Kidney tubule cell (primary cell): ENCODE measurements at regions not wholly inside any gene's neighbourhood (a gene's known extent, or its start where the extent isn't known, plus 50 kb on each side); places are given as distances from the start of the nearest gene placed in this dataset.
A peak's percentile ranks its signal among the peaks of the same experiment; 100 is the strongest.
"Not testable (repeated sequence)": the region's sequence is repeated elsewhere in the genome, so short reads cannot be mapped to it uniquely, and the experiment has no call there.

Source experiments
- DNase-seq: peaks from one replicate; pipeline ENCODE4 v3.0.0-alpha.2; 2018; ENCODE audit warnings: low spot score

DNA sequence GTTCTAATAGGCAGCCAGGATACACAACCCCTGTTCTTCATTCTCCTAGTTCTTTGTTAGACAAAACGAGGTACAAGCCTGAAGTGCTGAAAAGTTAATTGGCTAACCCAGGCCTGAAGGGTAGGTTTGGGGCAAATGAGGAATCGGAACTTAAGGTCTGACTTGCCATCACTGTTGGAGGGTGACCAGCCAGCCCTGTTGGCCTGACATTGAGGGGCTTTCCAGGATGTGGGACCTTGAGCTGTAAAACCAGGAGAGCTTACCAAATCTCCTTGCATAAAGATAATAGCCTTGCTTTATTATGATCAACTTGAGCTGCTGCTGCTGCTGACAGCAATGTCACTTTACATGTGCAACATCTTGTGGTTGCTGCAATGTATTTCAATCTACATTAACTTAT, 256.0 kb downstream of the VAPA start:
- no peak for DNase-seq

DNA sequence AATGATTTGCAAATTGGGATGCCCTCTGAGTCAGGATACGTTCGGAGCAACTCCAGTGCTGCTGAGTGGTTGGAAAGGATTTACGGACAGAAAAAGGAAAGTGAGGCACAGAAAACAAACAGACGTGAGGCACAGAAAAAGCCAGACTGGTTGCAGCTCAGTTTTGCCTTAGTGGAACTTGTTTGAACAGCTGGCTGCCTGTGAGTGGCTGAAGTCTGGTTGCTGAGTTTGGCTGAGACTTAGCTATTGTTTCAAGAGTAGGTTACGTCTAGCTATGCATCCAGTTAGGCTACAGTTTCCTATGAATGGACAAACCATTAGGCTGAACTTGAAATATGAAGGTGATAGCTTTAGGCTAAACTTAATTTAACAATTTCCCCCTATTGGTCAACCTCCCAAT, 256.6 kb downstream of the VAPA start:
- no peak for DNase-seq

DNA sequence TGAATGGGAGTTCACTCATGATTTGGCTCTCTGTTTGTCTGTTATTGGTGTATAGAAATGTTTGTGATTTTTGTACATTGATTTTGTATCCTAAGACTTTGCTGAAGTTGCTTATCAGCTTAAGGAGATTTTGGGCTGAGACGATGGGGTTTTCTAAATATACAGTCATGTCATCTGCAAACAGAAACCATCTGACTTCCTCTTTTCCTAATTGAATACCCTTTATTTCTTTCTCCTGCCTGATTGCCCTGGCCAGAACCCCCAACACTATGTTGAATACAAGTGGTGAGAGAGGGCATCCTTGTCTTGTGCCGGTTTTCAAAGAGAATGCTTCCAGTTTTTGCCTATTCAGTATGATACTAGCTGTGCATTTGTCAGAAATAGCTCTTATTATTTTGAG, 261.5 kb downstream of the VAPA start:
- DNase-seq, result not testable (repeated sequence)

DNA sequence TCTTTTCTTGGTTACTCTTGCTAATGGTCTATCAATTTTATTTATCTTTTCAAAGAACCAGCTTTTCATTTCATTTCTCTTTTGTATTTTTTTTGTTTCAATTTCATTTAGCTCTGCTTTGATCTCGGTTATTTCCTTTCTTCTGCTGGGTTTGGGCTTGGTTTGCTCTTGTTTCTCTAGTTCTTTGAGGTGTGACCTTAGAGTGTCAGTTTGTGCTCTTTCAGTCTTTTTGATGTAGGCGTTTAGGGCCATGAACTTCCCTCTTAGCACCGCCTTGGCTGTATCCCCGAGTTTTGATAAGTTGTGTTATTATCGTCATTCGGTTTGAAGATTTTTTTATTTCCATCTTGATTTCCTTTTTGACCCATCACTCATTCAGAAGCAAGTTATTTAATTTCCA, 265.5 kb downstream of the VAPA start:
- not testable (repeated sequence) for DNase-seq

DNA sequence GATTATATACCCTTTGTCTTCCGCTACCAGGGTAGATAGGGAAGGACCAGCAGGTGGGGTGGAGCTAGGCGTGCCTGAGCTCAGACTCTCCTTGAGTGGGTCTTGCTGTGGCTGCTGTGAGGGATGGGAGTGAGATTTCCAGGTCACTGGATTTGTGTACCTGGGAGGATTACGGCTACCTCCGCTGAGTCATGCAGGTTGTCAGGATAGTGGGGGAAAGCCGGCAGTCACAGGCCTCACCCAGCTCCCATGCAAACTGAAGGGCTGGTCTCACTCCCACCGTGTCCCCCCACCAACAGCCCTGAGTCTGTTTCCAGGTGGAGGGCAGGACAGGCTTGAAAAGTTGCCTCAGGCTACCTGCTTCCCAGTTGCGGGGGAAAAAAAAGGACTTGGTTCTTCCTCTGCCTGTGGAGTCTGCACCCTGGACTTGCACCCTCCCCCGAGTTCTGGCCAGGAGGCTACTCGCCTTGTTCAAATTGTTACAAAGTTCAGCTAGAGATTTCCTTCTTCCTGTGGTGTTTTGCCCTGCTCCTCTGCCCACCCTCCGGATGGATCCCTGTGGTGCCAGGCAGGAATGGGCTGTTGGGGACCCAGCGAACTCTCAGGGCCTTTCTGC, 268.3 kb downstream of the VAPA start:
- DNase-seq, result peak; percentile 22

DNA sequence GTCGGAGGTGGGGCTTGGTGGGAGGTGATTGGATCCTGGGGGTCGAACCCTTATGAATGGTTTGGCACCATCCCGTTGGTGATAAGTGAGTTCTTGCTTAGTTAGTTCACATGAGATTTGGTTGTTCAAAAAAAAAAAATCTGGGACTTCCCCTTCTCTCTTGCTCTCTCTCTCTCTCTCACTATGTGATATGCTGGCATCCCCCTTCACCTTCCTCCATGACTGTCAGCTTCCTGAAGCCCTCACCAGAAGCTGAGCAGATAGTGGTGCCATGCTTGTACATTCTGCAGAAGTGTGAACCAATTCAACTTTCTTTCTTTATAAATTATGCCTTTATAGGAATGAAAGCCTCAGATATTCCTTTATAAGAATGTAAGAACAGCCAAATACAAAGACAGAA, 269.7 kb upstream of the APCDD1 start:
- no peak for DNase-seq

DNA sequence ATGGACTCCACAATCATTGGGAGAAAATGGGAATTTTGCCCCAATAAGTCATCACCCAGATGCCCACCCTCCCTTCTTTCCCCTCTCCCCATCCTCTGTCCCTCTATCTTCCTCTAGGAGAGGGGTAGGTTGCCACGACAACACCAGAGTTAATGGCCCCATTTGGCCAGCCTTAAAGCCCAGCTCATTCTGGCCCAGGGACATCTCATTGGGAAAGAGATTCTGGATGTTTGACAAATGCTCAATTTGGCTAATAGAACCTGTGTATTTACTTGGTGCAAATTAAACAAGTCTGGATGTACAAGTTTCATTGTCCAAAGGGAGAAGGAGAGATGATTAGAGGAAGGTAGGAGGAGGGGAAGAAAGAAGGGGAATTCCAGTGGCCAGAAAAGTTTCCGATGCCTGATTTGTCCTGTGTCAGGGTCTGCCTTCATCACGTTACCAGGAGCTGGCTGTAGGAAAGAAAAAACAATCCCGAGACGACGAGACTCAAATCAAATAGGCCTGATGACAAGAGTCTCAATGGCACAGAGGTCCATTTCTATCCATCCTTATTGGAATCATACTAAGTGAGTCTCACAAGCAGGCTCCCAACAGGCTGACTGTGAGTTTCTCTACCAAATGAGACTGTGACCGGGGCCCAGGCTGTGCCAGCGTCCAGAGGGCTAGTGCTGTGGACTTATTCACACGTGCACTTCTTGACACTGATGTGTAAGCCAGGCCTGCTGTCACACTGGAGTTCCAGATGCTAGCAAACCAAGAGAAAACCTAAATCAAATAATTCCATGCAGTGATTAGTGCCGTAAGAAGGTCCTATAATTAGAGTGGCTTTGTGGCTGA, 265.2 kb upstream of the APCDD1 start:
- DNase-seq, result no peak

DNA sequence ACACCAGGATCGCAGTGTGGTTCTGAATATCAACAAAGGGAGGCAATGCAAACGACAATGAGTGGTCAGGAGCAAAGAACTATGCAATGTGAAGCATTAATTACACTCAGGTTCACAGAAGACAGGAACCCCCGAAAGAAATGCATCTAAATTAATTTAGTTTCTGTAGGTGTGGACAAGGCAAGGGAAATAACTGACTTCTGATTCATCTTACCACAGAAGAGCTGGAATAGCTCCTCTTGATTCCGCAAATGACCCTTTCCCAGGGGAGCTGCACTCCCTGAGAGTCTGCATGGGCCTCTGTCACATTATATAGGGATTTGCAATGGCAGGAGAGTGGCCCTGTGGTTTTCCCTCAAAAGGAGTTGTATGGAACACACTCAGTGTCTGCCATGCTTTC, 263.9 kb upstream of the APCDD1 start:
- DNase-seq, result peak; percentile 9

DNA sequence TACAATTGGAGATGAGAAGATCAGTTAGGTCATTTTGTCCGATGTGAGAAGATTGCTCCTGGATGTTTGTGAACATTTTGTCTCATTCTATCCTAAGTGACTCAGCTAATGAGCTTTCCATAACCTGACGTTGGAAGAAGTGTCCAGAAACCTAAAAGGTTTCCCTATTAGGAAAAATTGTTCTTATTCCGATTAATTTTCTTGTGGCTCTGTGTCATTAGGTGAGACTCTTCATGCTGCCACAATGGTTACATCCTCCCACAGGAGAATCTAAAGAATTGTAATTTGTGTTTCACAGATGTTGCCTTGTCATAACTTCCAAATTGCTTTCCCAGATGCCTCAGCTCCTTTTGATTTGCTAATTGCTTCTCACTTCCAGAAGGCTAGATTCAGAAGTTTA, 261.0 kb upstream of the APCDD1 start:
- DNase-seq, result no peak

DNA sequence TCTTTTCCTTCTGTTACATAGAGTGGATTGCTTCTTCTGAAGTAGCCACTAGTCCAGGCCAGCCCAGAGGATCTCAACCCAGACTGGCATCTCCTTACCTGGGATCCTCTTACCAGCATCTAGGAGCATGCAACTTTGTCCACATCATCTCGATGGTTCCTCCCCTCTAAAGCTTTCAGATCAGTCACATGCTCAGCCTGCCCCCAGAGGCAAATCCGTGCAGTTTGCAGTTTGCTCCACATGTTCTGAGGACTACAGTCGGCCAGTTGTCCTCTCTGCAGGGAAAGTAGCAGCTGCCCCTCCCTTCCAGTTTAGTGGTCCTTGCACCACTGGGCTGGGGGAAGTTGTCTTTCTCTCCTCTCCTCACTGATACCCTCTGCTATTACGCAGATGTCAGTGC, 259.8 kb upstream of the APCDD1 start:
- no peak for DNase-seq

DNA sequence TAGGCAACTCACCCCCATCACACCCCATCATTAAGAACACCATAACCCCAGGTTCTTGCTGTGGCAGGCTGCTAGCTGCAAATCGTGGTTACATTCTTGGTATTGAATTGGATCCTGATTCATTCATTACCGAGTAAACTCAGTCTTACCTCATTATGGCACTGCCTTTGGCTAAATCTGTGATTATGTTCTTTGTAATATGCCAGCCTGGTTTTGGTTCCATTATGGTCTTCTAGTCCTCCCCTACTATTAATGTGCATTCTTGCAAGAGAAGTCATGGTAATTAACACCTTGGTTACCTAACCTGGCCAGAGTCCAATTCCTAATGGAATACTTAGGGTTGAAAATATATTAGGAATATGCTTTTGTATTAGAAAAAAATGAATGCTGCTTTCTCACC, 258.9 kb upstream of the APCDD1 start:
- DNase-seq, result no peak

DNA sequence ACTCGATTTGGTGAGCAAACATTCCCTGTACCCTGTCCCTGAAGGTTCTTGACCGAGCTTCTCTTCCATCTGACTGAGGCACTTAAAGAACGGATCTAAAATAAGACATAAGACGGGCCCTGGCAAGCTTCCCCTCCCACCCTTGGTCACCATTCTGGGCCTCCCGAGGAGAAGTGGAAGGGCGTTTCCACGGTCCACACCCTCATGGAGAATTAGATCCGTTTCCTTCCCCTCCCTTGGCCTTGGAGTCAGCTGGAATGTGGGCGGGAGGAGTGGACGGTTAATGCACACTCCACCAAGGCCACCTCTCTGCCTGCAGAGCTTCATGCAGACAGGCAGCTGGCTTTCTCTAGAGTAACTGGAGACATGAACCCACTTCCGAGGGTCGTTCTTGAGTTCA, 257.3 kb upstream of the APCDD1 start:
- no peak for DNase-seq

DNA sequence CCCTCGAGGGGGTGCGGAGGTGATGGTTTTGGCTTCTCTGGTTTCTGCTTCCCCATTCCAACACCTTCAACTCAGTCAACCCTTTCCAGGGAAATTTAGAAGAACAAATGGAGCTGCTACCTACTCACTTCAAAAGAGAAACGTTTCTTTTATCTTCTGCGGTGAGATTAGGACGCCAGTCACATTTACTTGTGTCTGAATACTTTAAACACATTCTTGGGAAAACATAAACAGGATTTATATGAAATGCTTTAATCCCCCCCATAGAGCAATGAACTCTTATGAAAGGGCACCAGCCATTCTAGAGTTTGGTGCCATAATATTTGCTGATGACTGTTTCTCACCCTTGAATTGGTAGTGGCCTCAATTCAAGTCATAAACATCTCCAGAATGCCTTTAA, 253.2 kb upstream of the APCDD1 start:
- no peak for DNase-seq

DNA sequence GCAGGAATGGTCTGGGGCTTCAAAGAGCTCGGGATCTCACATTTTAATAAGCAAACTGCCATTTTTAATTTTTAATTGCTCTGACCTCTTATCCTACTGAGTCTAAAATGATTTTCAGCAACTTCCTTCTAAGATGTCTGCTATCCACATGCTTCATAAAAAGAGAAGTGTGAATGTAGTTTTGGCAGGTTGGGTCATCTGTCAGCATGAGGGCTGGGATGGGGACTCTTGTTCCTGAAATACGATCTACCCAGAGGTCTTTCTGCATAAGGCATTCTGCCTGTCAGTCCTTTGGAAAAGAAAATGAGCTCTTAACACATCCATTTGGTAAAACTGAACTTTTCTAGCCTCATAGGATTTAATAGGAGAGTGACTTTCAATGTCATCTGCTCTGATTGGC, 252.8 kb upstream of the APCDD1 start:
- no peak for DNase-seq

DNA sequence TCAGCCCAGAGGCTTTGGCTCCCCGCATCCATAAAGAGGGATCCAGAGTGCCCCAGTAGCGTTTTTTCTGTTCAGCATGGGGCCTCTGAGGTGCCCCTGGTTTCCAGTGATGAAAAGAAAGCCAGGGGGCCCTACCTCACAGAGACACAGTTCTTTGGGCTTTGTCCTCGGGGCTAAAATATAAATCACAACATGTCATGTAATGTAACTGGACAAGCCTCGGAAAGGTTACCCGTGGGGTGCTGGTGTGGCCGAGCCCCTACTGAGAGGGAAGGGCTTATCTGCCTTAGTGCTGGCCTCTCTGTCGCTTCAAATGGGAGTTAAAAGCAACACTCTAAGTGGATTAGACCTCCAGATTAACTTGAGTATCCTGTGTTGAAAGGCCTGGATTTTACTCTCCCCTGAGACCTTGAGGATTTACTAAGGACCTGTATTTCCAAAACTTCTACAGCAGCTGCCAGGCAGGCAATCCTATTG, 251.6 kb upstream of the APCDD1 start:
- DNase-seq, result no peak

DNA sequence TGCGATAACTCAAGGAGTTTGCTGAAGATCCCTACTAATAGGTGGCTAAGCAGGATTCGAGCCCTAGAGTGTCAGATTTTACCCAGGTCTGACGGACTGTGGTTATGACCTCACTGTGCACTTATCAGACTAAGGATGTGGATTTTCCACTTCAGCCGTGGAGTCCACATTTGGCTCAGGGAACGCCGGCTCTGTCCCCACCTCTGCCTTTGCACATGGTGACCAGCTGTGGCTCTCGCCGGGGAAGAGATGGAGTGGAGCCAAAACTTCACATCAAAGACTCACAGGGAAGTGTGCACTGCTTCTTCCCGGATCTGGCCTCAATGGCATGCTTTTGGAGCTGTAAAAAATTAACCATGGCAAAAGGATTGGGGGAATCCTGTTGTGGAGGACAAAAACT, 249.3 kb upstream of the APCDD1 start:
- DNase-seq, result no peak

DNA sequence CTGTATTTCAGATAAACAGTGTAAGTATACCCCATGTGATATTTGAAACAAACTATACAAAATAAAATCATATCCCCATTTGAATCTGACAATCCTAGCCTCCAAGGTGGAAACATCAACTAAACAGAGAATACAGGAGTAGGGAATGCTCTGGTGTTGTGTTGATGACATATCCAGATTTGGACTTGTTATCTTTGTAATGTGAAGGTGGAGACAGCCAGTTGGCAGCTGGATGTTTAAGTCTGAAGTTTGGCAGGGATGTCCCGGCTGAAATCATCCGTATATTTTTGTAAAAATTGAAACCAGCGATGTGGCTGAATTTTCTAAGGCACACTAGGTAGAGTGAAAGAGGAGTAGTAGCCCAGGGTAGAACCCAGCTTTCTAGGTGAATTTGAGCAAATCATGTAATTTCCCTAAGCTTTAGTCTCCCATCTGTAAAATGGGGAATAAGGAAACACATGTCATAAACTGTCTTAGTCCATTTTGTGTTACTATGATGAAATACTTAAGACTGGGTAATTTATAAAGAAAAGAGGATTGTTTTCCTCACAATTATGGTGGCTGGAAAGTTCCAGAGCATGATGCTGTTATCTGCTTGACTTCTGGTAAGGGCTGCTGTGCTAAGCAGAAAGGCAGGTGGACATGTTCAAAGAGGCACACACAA, 246.6 kb upstream of the APCDD1 start:
- DNase-seq, result no peak

DNA sequence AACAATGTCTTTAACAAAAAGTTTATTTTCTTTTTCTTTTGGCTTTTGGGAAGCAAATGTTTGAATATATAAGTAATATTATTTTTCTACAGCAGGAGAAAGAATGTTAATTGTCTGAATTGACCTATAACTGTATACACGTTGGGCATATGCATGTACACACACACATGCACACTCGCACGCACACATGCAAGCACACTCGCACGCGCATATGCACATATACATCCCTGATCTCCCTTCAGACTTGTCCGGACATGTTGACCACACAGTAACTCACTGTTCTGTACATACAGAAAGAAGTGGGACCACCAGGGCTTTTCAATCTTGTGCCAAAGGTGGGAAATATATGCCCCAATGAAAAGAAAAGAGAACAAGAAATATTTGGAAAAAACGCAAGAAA, 245.1 kb upstream of the APCDD1 start:
- no peak for DNase-seq

DNA sequence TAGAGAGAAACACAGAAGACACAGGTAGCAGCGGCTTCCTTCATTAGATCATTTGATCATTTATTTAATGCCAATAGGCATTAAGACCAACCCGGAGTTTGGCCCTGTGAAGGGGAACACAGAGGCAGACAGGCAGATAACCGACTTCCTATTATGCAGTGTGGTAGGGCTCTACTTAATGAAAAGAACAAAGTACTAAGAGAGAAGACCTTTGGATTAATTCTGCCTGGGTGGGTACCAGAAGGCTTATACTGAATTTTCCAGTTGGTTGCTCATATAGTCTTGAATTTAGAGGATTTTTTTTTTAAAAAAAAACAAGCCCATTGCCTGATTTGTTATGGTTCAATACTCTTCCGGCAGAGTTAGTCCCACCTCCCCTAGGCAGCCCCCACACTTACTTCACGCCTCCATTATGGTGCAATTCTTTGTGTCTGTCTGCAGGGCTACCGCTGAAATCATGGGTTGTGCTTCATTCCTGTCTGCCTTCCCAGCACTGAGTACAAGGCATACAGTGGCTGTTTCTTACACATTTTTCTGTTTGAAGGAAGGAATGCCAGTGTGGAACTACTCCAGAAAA, 244.3 kb upstream of the APCDD1 start:
- no peak for DNase-seq

DNA sequence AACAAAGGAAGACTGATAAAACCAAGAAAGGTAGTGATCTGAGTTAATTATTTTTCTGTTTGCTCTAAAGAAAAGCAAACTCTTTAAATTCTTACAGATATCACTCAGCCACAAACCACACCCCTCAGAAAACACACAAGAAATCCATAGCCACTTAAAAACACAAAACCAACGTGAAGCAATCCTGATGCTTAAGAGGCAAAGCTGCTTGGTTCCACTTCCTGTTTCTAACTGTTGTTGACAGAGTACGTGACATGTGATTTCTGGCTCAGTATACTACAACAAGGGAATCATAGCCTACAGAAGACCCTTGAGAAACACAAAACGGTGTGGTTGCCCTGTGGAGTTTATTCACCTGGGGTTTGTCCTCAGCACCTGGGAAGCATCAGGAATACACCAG, 240.9 kb upstream of the APCDD1 start:
- DNase-seq, result peak; percentile 29

DNA sequence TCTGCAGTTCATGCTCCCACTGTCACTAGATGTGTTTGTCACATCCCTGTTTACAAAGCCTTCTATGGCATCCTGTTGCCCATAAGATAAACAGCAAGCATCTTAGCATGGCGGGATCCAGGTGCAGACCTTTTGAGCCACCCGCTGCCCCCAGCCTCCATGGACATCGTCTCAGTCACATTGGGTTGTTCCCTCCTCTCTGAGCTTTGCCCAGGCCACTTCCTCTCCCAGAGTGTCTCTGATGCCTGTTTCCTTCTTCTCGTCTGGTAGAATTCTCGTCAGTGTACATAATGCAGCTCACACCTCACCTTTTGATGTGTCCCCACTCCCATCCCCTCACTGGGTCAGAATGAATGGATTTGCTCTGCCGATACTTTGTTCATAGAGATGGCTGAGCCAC, 239.0 kb upstream of the APCDD1 start:
- no peak for DNase-seq

DNA sequence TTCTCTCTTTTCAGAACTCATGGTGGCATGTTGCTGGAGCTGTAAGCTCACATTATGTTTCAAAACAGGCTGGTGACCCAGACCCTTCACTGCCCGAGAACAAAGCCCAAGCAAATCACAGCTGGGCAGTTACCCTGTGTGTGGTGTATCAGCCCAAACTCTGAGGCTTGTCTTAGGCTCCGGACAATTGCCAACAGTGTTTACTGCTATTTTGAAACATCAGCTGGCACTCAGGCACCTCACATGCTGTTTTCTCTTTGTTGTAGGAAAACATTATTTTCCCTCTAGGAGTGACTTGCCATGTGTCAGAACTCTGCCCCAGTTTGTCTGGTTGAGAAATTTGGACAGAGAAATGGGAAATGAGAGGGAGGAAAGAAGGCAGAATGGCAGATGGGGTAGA, 237.6 kb upstream of the APCDD1 start:
- DNase-seq, result no peak

DNA sequence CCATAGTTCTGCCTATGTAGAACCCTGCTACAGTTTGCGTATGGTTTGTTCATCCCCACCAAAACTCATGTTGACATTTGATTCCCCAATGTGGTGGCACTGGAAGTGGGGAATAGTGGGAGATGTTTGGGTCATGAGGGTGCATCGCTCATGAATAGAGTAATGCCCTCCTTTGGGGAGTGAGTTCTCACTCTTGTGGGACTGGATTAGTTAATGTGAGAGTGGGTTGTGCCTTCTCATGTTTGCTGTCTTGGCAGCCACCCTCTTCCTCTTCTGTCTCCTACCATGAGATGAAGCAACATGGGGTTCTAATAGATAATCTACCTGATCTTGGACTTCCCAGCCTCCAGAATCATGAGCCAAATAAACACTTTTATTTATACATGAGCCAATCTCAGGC, 237.2 kb upstream of the APCDD1 start:
- no peak for DNase-seq
